ENCODE measurements at regions not wholly inside any gene's neighbourhood (a gene's known extent, or its start where the extent isn't known, plus 50 kb on each side); places are given as distances from the start of the nearest gene placed in this dataset.

DNA sequence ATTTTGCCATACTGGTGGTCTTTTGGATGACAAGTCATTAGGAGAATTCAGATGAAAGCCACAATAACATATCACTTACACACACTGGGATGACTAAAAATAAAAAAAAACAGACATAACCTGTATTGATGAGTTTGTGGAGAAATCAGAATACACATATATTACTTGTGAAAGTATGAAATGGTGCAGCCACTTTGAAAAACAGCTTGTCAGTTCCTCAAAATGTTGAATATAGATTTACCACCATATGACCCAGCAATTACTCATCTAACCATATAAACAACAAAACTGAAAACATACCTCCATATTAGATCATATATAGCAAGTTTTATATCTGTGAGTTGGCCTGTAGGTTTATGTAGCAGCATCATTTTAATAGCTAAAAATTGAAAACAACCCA lies 608.7 kb downstream of the TLL1 start:
- no peak for TF ChIP-seq CTCF (IDR thresholded peaks at IDR 0.05; ENCODE audit: poor library complexity)
- no peak for TF ChIP-seq EZH2 (IDR thresholded peaks at IDR 0.05; ENCODE audit: borderline replicate concordance)
